Neuronal stem cell (in vitro differentiated cells): ENCODE measurements at regions not wholly inside any gene's neighbourhood (a gene's known extent, or its start where the extent isn't known, plus 50 kb on each side); places are given as distances from the start of the nearest gene placed in this dataset.
A peak's percentile ranks its signal among the peaks of the same experiment; 100 is the strongest.

ENCODE experiments used
- DNase-seq: peaks from one replicate; pipeline ENCODE4 v3.0.0-alpha.2; 2013; ENCODE audit warnings: low spot score
- H2AFZ ChIP-seq: one replicate; pipeline ENCODE4 v1.6.1; 2013; ENCODE audit warnings: mild to moderate bottlenecking, low read length, inconsistent platforms
- H2AK5ac ChIP-seq: 2 replicates; pipeline ENCODE4 v1.6.1; 2013; ENCODE audit warnings: low read depth, mild to moderate bottlenecking, inconsistent platforms, low read length, moderate library complexity, mixed read lengths
- H2BK120ac ChIP-seq: 2 replicates; pipeline ENCODE4 v1.6.1; 2013; ENCODE audit warnings: low read depth, mild to moderate bottlenecking, inconsistent platforms, low read length, moderate library complexity, mixed read lengths
- H2BK12ac ChIP-seq: one replicate; pipeline ENCODE4 v1.6.1; 2013; ENCODE audit warnings: low read length, inconsistent platforms
- H2BK15ac ChIP-seq: 2 replicates; pipeline ENCODE4 v1.6.1; 2013; ENCODE audit warnings: mild to moderate bottlenecking, low read length, inconsistent platforms, mixed read lengths
- H2BK5ac ChIP-seq: one replicate; pipeline ENCODE4 v1.6.1; 2013; ENCODE audit warnings: inconsistent platforms, mild to moderate bottlenecking, low read length, moderate library complexity
- H3K14ac ChIP-seq: one replicate; pipeline ENCODE4 v1.6.1; 2013; ENCODE audit warnings: low read length, inconsistent platforms
- H3K18ac ChIP-seq: 2 replicates; pipeline ENCODE4 v1.6.1; 2013; ENCODE audit warnings: low read length, inconsistent platforms
- H3K23ac ChIP-seq: 2 replicates; pipeline ENCODE4 v1.6.1; 2013; ENCODE audit warnings: low read depth, mild to moderate bottlenecking, mixed read lengths, low read length, inconsistent platforms; ENCODE audit not compliant: poor library complexity
- H3K27ac ChIP-seq: replicated peaks from 3 replicates; pipeline ENCODE4 v1.5.1; 2013; ENCODE audit warnings: low read length, inconsistent platforms
- H3K27me3 ChIP-seq, 3 experiments: 2 replicates each; pipeline ENCODE4 v1.6.1; 2013; ENCODE audit warnings: low read length in 3 of 3, mild to moderate bottlenecking in 2 of 3, inconsistent platforms in 1 of 3, low read depth in 1 of 3, mixed read lengths in 1 of 3, moderate library complexity in 1 of 3; ENCODE audit not compliant: control insufficient read depth in 3 of 3, insufficient read depth in 3 of 3
- H3K36me3 ChIP-seq, 2 donors: replicated peaks in 1 of 2; 2 replicates each; pipeline ENCODE4 v1.6.1; 2013; ENCODE audit warnings: low read length in 2 of 2; ENCODE audit not compliant: control insufficient read depth in 2 of 2, insufficient read depth in 2 of 2
- H3K4ac ChIP-seq: 2 replicates; pipeline ENCODE4 v1.6.1; 2013; ENCODE audit warnings: inconsistent platforms, mild to moderate bottlenecking, low read length, moderate library complexity
- H3K4me1 ChIP-seq, 2 donors: 1 replicate in 1 of 2; 2 replicates in 1 of 2; pipeline ENCODE4 v1.6.1; 2013; ENCODE audit warnings: low read length in 2 of 2, low read depth in 1 of 2; ENCODE audit not compliant: control insufficient read depth in 2 of 2, insufficient read depth in 1 of 2
- H3K4me2 ChIP-seq: one replicate; pipeline ENCODE4 v1.6.1; 2013; ENCODE audit warnings: mild to moderate bottlenecking, low read length, inconsistent platforms; ENCODE audit not compliant: insufficient read depth, poor library complexity, severe bottlenecking
- H3K4me3 ChIP-seq, 2 donors: 2 replicates each; pipeline ENCODE4 v1.5.1; 2013; ENCODE audit warnings: low read length in 2 of 2, mild to moderate bottlenecking in 2 of 2, inconsistent platforms in 1 of 2, moderate library complexity in 1 of 2
- H3K79me1 ChIP-seq: one replicate; pipeline ENCODE4 v1.6.1; 2013; ENCODE audit warnings: low read depth, mild to moderate bottlenecking, inconsistent platforms, low read length, moderate library complexity
- H3K9ac ChIP-seq: one replicate; pipeline ENCODE4 v1.6.1; 2013; ENCODE audit warnings: mild to moderate bottlenecking, low read depth, low read length, inconsistent platforms; ENCODE audit not compliant: poor library complexity
- H3K9me3 ChIP-seq, 2 donors: replicated peaks in 1 of 2; 2 replicates each; pipeline versions ENCODE3 to v1.6.1; 2013; ENCODE audit warnings: low read length in 2 of 2, mild to moderate bottlenecking in 2 of 2, inconsistent platforms in 1 of 2, low read depth in 1 of 2, mixed read lengths in 1 of 2, moderate library complexity in 1 of 2; ENCODE audit not compliant: control insufficient read depth in 2 of 2, insufficient read depth in 1 of 2
- H4K8ac ChIP-seq: one replicate; pipeline ENCODE4 v1.6.1; 2013; ENCODE audit warnings: low read depth, mild to moderate bottlenecking, inconsistent platforms, low read length, moderate library complexity
- H4K91ac ChIP-seq: one replicate; pipeline ENCODE4 v1.6.1; 2013; ENCODE audit warnings: low read length, low read depth, mild to moderate bottlenecking, inconsistent platforms; ENCODE audit not compliant: poor library complexity
- WGBS, 2 donors: extraction: QIAGEN DNeasy Blood & Tissue Kit; methylation state at CpG; one replicate each; pipeline ENCODE4 v1.1.7; 2013; ENCODE audit warnings: missing lambda C conversion rate in 2 of 2, mixed read lengths in 1 of 2; ENCODE audit not compliant: insufficient read length in 2 of 2, insufficient replicate concordance in 1 of 2; ENCODE audit errors: extremely low coverage in 2 of 2; 5-methylcytosine and 5-hydroxymethylcytosine counted together

DNA sequence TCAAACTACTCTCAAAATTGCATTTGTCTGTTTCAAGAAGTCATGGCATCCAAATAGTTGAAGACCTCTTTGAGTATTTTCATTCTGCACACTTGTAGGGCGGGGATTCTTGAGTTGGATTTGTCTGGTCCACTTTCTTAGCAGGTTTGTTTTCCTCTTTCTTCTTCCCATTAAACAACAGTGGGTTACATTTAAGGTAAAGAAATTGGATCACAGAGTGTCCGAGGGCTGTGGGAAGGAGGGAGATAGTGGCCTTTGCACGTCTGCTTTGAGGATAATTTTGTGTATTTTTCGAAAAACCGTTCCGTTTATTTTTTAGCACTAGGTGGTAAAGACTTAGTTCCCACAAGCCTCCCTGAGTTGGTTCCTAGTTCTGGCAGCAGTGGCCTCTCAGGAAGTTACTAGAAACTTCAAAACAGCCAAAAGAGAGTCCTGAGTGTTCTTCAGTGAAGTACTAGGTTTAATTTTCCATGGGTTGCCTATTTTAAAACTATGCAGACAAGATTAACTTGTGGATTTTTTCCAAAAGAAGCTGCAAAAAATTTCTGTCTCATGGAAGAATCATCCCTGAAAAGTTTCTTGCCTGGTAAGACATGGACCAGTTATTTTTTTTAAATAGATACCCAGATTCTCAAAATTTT, 107.9 kb downstream of the CDC42EP3 start:
- no peaks in the 10 kb centered on the region for H3K27me3 ChIP-seq
- H3K4me3 ChIP-seq = no peak overlapping the region
- H2BK12ac ChIP-seq = no peak overlapping the region
- H2AFZ ChIP-seq = no peak overlapping the region
- H4K8ac ChIP-seq = no peak overlapping the region
- H4K91ac ChIP-seq = no peak overlapping the region
- H3K27ac ChIP-seq = no peak overlapping the region
- H3K4ac ChIP-seq = no peak overlapping the region
- H2BK5ac ChIP-seq = no peak overlapping the region
- no peak for DNase-seq
- H2BK15ac ChIP-seq = no peak overlapping the region
- WGBS, 2 donors = no CpG with 5 or more reads among the region's 6 CpGs
- no peak overlapping the region for H3K9ac ChIP-seq
- H3K4me2 ChIP-seq = no peak overlapping the region
- H2AK5ac ChIP-seq = no peak overlapping the region
- no peaks in the 10 kb centered on the region for H3K4me1 ChIP-seq
- no peaks in the 10 kb centered on the region for H3K9me3 ChIP-seq
- no peak overlapping the region for H3K23ac ChIP-seq
- no peaks in the 10 kb centered on the region for H3K79me1 ChIP-seq
- H3K18ac ChIP-seq = no peak overlapping the region
- H3K36me3 ChIP-seq = no peaks in the 10 kb centered on the region
- no peak overlapping the region for H2BK120ac ChIP-seq
- no peak overlapping the region for H3K14ac ChIP-seq

DNA sequence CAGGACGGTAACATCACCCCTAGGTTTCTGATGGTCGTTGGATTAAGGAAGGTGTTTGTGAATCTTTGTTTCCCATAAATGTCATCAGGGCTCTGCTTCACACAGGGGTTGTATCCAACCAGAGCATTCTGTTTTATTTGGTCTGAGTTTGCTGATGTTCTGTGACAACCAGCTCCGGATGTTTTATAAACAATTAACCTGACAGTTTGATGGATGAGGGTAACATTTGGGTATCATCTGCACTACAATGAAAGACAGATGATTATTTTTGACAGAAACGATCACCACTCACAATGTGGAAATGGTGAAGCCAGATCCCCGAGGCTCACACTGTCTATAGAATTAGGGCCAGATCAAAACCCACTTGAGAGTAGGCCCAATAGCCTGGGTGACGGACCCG, 107.1 kb downstream of the CDC42EP3 start:
- Histone ChIP-seq H3K18ac (no peak overlapping the region), H3K14ac (no peak overlapping the region), H2BK120ac (no peak overlapping the region), H3K27ac (no peak overlapping the region), H4K91ac (no peak overlapping the region), H3K36me3 (no peaks in the 10 kb centered on the region), H3K9me3 (no peaks in the 10 kb centered on the region), H4K8ac (no peak overlapping the region), H3K23ac (no peak overlapping the region), H3K4me1 (no peaks in the 10 kb centered on the region), H3K9ac (no peak overlapping the region), H2BK5ac (no peak overlapping the region), H2AFZ (peak overlapping the region; percentile 24), H3K79me1 (no peaks in the 10 kb centered on the region), H3K4ac (no peak overlapping the region), H3K4me3 (no peak overlapping the region), H2BK12ac (no peak overlapping the region), H2BK15ac (no peak overlapping the region), H3K27me3 (no peaks in the 10 kb centered on the region), H2AK5ac (no peak overlapping the region), H3K4me2 (no peak overlapping the region)
- DNase-seq = no peak
- no CpG with 5 or more reads among the region's 7 CpGs for WGBS, 2 donors

DNA sequence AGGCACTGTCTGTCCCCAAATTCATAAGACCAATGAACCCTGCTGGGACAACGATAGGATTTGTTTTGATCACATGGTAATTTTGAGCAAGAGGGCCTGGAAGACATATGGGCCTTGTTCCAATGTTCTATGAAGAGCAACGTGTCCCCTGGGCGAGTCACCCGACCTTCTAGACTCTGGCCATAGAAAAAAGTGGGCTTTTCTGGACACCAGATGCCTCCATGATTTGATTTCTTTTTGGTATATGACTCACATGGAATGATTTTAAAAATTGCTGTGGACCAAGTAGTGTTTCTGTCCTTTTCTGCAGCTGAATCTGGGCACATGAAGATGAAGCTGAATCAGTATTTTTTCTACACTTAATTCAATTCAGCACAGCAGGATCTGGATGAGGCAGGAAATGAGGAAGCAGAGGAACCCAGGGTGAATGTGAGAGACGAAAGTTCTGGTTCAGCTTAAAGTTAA, 104.9 kb downstream of the CDC42EP3 start:
- WGBS, 2 donors = no CpG with 5 or more reads among the region's 5 CpGs
- no peak overlapping the region for H2BK5ac ChIP-seq
- H3K4me1 ChIP-seq = peaks cover 0 to 10% of the 10 kb centered on the region in 2 donors
- no peak for DNase-seq
- no peak overlapping the region for H3K4ac ChIP-seq
- H3K36me3 ChIP-seq = no peaks in the 10 kb centered on the region
- no peak overlapping the region for H2BK12ac ChIP-seq
- no peak overlapping the region for H2BK120ac ChIP-seq
- no peaks in the 10 kb centered on the region for H3K9me3 ChIP-seq
- H3K14ac ChIP-seq = no peak overlapping the region
- H2BK15ac ChIP-seq = no peak overlapping the region
- no peak overlapping the region for H3K27ac ChIP-seq
- no peak overlapping the region for H4K91ac ChIP-seq
- H3K9ac ChIP-seq = no peak overlapping the region
- no peaks in the 10 kb centered on the region for H3K79me1 ChIP-seq
- no peak overlapping the region for H3K18ac ChIP-seq
- H3K27me3 ChIP-seq = no peaks in the 10 kb centered on the region
- H3K23ac ChIP-seq = no peak overlapping the region
- H4K8ac ChIP-seq = no peak overlapping the region
- H3K4me3 ChIP-seq = no peak overlapping the region
- H2AK5ac ChIP-seq = no peak overlapping the region
- H2AFZ ChIP-seq = peak overlapping the region; percentile 32
- H3K4me2 ChIP-seq = no peak overlapping the region

DNA sequence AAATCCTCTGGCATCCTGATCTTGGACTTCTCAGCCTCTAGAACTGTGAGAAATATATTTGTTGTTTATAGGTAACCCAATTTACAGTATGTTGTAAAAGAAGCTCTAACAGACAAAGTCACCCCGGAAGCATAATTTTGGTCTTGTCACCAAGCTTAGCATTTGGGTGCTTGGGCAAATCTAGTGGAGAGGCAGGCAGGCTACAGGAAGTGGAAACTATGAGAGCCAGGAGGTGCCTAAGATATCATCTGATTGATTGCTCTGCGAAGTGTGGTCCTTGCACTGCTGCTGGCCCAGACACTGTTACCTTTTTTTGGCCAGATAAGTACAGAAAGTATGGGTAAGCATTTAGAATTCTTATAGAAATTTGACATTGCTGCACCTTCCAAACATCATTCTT, 102.9 kb downstream of the CDC42EP3 start:
- Histone ChIP-seq H4K8ac (no peak overlapping the region), H3K4me3 (no peak overlapping the region), H3K9me3 (no peaks in the 10 kb centered on the region), H2BK5ac (no peak overlapping the region), H3K14ac (no peak overlapping the region), H3K4me1 (peaks cover 0 to 12% of the 10 kb centered on the region in 2 donors), H2BK12ac (no peak overlapping the region), H3K4ac (no peak overlapping the region), H3K36me3 (no peaks in the 10 kb centered on the region), H2BK15ac (no peak overlapping the region), H3K27me3 (no peaks in the 10 kb centered on the region), H3K4me2 (no peak overlapping the region), H3K23ac (no peak overlapping the region), H3K79me1 (no peaks in the 10 kb centered on the region), H4K91ac (no peak overlapping the region), H2BK120ac (no peak overlapping the region), H3K9ac (no peak overlapping the region), H3K18ac (no peak overlapping the region), H3K27ac (no peak overlapping the region), H2AFZ (no peak overlapping the region), H2AK5ac (no peak overlapping the region)
- DNase-seq = no peak
- WGBS, 2 donors = no CpG with 5 or more reads among the region's 2 CpGs
